ENCODE measurements at regions not wholly inside any gene's neighbourhood (a gene's known extent, or its start where the extent isn't known, plus 50 kb on each side); places are given as distances from the start of the nearest gene placed in this dataset.

- ChIA-PET POLR2A (no interaction called here), CTCF (no interaction called here)
- BruUV-seq (replicated peaks), result no TSS peak
- Histone ChIP-seq H3K27ac (ENCODE audit: insufficient read depth, low read depth, low read length) (no peak overlapping the region), H3K4me2 (ENCODE audit: insufficient read depth, low read length) (no peak overlapping the region), H3K79me2 (ENCODE audit: control insufficient read depth, insufficient read depth, low read length) (no peaks in the 10 kb centered on the region), H3K9me1 (replicated peaks; ENCODE audit: control insufficient read depth, extremely low read depth, insufficient read depth, low read length) (no peaks in the 10 kb centered on the region), H3K27me3 (ENCODE audit: control insufficient read depth in 2 of 2, insufficient read depth in 2 of 2, low read length in 2 of 2) (no peaks in the 10 kb centered on the region), H2AFZ (ENCODE audit: low read depth, low read length) (no peak overlapping the region), H3K36me3 (ENCODE audit: control insufficient read depth in 2 of 2, extremely low read depth in 1 of 2, insufficient read depth in 2 of 2, low read length in 2 of 2) (no peaks in the 10 kb centered on the region), H4K20me1 (replicated peaks; ENCODE audit: control insufficient read depth, extremely low read depth, insufficient read depth, low read length) (no peaks in the 10 kb centered on the region), H3K4me1 (ENCODE audit: control insufficient read depth, extremely low read depth, insufficient read depth, low read length) (no peaks in the 10 kb centered on the region), H3K4me3 (replicated peaks in 1 of 3; ENCODE audit: insufficient read depth in 1 of 3, low read depth in 1 of 3, low read length in 3 of 3) (no peak overlapping the region), H3K9ac (replicated peaks; ENCODE audit: extremely low read depth, insufficient read depth, low read length) (no peak overlapping the region), H3K9me3 (replicated peaks; ENCODE audit: control insufficient read depth, insufficient read depth, low read length) (peaks cover 9% of the 10 kb centered on the region)
- FAIRE-seq (no peak), DNase-seq (ENCODE audit: low read depth, low spot score) (no peak)
- TF ChIP-seq JUN (IDR thresholded peaks at IDR 0.05; ENCODE audit: borderline replicate concordance, insufficient read depth, insufficient read length, low read depth) (no peak), GATA2 (IDR thresholded peaks at IDR 0.05; ENCODE audit: insufficient read depth, insufficient read length, low read depth, low read length) (no peak)
- intact Hi-C loops (cut with micrococcal nuclease) (no loop called here), dilution Hi-C loops (cut with MboI; ENCODE audit: extremely low pct_ligation_motif_present, low sequenced_read_pairs) (no loop called here)
Measured at GRCh38 chr16:5461574-5461973, 364.0 kb upstream of the EEF2KMT start.

DNA sequence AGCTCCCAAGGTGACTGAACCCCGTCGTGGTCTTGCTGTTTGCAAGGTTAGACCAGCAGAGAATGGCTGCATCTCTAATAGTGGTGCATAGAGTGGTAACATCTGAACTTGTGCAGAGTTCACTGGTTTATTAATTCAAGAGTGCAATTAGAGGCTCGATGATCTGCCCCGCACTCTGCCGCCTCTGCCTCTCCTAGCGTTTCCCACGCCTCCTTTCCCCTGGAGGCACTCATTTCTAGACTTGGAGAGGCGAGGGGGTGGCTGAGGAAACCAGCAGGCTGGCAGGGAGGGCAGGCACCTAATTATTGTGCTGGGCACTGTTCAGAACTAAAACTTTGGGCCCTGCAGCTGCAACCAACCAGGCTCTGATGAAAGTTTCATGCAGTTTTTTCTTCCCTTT is 363.5 kb upstream of the EEF2KMT start:
- H4K20me1 ChIP-seq (replicated peaks; ENCODE audit: control insufficient read depth, extremely low read depth, insufficient read depth, low read length), result no peaks in the 10 kb centered on the region
- DNase-seq (ENCODE audit: low read depth, low spot score) (no peak), FAIRE-seq (no peak)
- H3K27me3 ChIP-seq (ENCODE audit: control insufficient read depth in 2 of 2, insufficient read depth in 2 of 2, low read length in 2 of 2), result no peaks in the 10 kb centered on the region
- ChIA-PET CTCF (no interaction called here), POLR2A (no interaction called here)
- no peak overlapping the region for H3K4me2 ChIP-seq (ENCODE audit: insufficient read depth, low read length)
- H3K27ac ChIP-seq (ENCODE audit: insufficient read depth, low read depth, low read length), result no peak overlapping the region
- no peak overlapping the region for H2AFZ ChIP-seq (ENCODE audit: low read depth, low read length)
- no peaks in the 10 kb centered on the region for H3K9me1 ChIP-seq (replicated peaks; ENCODE audit: control insufficient read depth, extremely low read depth, insufficient read depth, low read length)
- dilution Hi-C loops (cut with MboI; ENCODE audit: extremely low pct_ligation_motif_present, low sequenced_read_pairs), result no loop called here
- H3K79me2 ChIP-seq (ENCODE audit: control insufficient read depth, insufficient read depth, low read length), result no peaks in the 10 kb centered on the region
- BruUV-seq (replicated peaks), result no TSS peak
- intact Hi-C loops (cut with micrococcal nuclease), result no loop called here
- H3K36me3 ChIP-seq (ENCODE audit: control insufficient read depth in 2 of 2, extremely low read depth in 1 of 2, insufficient read depth in 2 of 2, low read length in 2 of 2), result no peaks in the 10 kb centered on the region
- peaks cover 8% of the 10 kb centered on the region for H3K9me3 ChIP-seq (replicated peaks; ENCODE audit: control insufficient read depth, insufficient read depth, low read length)
- H3K4me1 ChIP-seq (ENCODE audit: control insufficient read depth, extremely low read depth, insufficient read depth, low read length), result no peaks in the 10 kb centered on the region
- no peak overlapping the region for H3K9ac ChIP-seq (replicated peaks; ENCODE audit: extremely low read depth, insufficient read depth, low read length)
- TF ChIP-seq, protein P1, sequence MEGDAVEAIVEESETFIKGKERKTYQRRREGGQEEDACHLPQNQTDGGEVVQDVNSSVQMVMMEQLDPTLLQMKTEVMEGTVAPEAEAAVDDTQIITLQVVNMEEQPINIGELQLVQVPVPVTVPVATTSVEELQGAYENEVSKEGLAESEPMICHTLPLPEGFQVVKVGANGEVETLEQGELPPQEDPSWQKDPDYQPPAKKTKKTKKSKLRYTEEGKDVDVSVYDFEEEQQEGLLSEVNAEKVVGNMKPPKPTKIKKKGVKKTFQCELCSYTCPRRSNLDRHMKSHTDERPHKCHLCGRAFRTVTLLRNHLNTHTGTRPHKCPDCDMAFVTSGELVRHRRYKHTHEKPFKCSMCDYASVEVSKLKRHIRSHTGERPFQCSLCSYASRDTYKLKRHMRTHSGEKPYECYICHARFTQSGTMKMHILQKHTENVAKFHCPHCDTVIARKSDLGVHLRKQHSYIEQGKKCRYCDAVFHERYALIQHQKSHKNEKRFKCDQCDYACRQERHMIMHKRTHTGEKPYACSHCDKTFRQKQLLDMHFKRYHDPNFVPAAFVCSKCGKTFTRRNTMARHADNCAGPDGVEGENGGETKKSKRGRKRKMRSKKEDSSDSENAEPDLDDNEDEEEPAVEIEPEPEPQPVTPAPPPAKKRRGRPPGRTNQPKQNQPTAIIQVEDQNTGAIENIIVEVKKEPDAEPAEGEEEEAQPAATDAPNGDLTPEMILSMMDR (IDR thresholded peaks at IDR 0.05; ENCODE audit: extremely low read depth in 1 of 2, insufficient read depth in 1 of 2, low read depth in 1 of 2, low read length in 2 of 2), result no peak
- no peak for TF ChIP-seq JUN (IDR thresholded peaks at IDR 0.05; ENCODE audit: borderline replicate concordance, insufficient read depth, insufficient read length, low read depth)
- TF ChIP-seq POLR2AphosphoS5 (IDR thresholded peaks at IDR 0.05; ENCODE audit: insufficient read depth, low read depth, low read length), result no peak
- TF ChIP-seq MAX (IDR thresholded peaks at IDR 0.05; ENCODE audit: insufficient read depth, insufficient read length), result no peak
- no peak for TF ChIP-seq FOS (IDR thresholded peaks at IDR 0.05; ENCODE audit: borderline replicate concordance, insufficient read depth, low read length)
- TF ChIP-seq MYC (IDR thresholded peaks at IDR 0.05; ENCODE audit: low read depth, low read length), result no peak
- TF ChIP-seq EZH2 (IDR thresholded peaks at IDR 0.05; ENCODE audit: borderline replicate concordance, low read depth, low read length, severe bottlenecking), result no peak
- TF ChIP-seq GATA2 (IDR thresholded peaks at IDR 0.05; ENCODE audit: insufficient read depth, insufficient read length, low read depth, low read length), result no peak
- no peak for TF ChIP-seq POLR2A (IDR thresholded peaks at IDR 0.05; ENCODE audit: low read depth, low read length)
- no peak overlapping the region for H3K4me3 ChIP-seq (replicated peaks in 1 of 3; ENCODE audit: insufficient read depth in 1 of 3, low read depth in 1 of 3, low read length in 3 of 3)
